ENCODE measurements at regions not wholly inside any gene's neighbourhood (a gene's known extent, or its start where the extent isn't known, plus 50 kb on each side); places are given as distances from the start of the nearest gene placed in this dataset.

DNA sequence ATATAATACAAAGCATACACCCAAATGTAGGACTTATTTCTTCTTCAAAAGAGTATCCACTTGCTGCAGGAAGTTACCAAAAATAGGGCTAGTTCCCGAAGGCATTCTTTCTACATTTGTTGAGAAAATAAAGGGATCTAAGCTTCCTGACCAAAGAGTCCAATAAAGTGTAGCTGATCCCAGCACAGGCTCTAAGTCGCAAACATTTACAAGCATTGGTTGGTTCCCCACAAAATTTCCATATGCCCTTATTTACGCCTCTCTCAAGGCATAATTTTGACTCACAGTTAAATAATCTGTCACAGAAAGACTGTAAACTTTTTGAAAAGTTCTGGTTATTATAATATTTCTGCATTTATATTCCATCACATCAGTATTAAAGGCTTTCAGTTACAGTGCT is 1520.1 kb upstream of the ZEB2 start:
- in situ Hi-C loops (cut with MboI; ENCODE audit: low sequenced_read_pairs), result no loop called here

GRCh38 chr2:146038014-146038413 is 1518.1 kb upstream of the ZEB2 start:
- in situ Hi-C loops (cut with MboI; ENCODE audit: low sequenced_read_pairs), result no loop called here

- in situ Hi-C loops (cut with MboI; ENCODE audit: low sequenced_read_pairs), result no loop called here
Observed at GRCh38 chr2:146037334-146037870, 1517.5 kb upstream of the ZEB2 start.

DNA sequence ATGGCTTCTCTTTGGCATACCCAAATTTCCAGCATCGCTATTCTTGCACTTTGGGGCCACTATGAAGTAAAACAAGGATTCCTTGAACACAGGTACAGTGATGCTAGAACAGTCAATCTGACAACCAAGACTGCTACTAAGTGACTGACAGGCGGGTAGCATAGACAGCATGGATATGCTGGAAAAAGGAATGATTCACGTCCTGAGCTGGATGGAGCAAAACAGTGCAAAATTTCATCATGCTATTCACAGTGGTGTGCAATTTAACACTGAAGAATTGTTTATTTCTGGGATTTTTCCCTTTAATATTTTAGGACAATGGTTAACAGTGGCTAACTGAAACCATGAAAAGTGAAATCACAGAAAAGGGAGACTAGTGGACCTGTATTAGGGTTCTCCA is 1511.2 kb upstream of the ZEB2 start:
- in situ Hi-C loops (cut with MboI; ENCODE audit: low sequenced_read_pairs), result no loop called here

DNA sequence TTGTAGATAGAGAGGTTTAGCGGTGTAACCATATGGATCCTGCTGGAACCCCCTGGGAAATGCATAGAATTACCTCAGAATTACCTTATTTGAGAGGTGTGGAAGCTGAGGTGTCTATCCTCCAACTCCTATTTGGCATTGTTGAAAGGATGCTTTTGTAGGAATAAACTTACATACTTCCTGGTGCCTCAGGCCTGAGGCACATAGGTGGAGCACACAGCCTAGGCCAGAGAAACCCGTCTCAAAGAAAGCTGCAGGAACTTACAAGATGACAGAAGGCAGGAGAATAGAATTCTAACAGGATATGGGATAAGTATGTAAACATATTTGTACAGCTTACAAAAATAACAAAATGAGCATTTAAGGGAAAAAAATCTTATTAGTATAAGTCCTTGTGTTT is 1507.2 kb upstream of the ZEB2 start:
- in situ Hi-C loops (cut with MboI; ENCODE audit: low sequenced_read_pairs), result no loop called here

DNA sequence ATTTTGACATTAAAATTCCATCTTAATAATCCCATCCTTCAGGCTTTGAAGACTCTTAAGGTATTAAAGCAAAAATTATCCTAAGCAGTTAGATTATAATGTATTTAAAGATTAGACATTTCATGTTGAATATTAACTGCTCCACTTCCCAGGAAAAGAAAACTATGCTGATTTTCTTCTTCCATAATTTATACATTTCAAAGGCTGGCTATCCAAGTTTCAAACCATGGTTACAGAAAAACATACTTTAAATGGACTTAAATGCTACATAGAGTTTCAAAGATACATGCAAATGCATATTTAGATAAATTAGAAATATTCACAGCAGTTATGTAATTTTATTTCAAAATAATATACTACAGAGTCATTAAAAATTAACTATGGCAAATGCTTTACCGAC is 1505.6 kb upstream of the ZEB2 start:
- in situ Hi-C loops (cut with MboI; ENCODE audit: low sequenced_read_pairs), result no loop called here

- in situ Hi-C loops (cut with MboI; ENCODE audit: low sequenced_read_pairs), result no loop called here
Observed at GRCh38 chr2:146024212-146024743, 1504.4 kb upstream of the ZEB2 start.

- in situ Hi-C loops (cut with MboI; ENCODE audit: low sequenced_read_pairs), result no loop called here
Observed at GRCh38 chr2:146004462-146004861, 1484.5 kb upstream of the ZEB2 start.

GRCh38 chr2:146003337-146003736 is 1483.4 kb upstream of the ZEB2 start:
- in situ Hi-C loops (cut with MboI; ENCODE audit: low sequenced_read_pairs), result no loop called here

DNA sequence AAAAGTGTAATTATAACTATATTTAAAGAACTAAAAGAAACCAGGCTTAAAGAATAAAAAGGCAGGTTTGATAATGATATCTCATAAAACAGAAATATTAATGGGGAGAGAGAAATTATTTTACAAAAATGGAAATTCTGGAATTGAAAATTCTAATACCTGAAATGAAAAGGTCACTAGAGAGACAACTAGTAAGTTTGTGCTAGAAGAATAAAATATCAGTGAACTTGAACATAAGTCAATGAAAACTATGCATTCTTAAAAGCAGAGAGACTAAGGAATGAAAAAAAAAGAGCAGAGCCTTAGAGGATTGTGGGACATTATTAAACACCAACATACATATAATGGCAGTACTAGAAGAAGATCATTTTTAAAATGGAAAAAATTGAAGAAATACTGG is 1475.0 kb upstream of the ZEB2 start:
- in situ Hi-C loops (cut with MboI; ENCODE audit: low sequenced_read_pairs), result no loop called here

DNA sequence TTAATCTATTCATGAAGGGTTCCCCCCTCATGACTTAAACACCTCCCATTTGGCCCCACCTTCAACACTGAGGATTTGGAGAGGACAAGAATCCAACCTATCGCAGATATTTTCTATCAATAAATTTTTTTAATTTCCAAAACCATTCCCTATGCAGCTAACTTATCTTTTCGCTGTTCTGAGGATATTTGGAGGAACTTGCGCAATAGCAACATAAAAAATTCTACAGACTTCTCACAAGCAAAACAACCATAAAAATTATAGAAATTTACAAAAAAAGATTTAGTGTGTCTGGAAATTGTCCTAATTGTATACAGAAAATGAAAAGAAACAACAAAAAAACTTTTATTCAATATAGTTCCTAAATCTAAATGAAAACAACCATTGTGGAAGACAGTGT is 1472.7 kb upstream of the ZEB2 start:
- in situ Hi-C loops (cut with MboI; ENCODE audit: low sequenced_read_pairs), result no loop called here

DNA sequence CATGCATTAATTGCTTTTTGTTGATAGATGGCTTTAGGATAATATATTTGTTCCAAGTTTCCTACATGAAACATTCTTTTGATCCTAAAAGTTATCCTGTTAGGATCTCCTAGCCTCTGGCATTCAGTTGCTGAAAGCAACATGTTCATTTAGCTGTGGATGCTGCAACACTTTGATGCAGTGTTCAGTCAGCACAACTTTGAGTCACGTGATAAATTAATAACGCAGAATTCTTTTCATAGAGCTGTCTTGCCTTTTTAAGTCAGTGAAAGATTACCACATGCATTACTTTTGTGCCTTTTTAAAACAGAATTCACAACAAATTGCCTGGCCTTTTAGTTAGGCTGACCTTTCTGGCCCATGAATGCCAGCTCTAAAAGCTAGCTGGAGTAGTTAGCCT is 1467.9 kb upstream of the ZEB2 start:
- in situ Hi-C loops (cut with MboI; ENCODE audit: low sequenced_read_pairs), result no loop called here

- in situ Hi-C loops (cut with MboI; ENCODE audit: low sequenced_read_pairs), result no loop called here
Observed at GRCh38 chr2:145985517-145985916, 1465.6 kb upstream of the ZEB2 start.

- in situ Hi-C loops (cut with MboI; ENCODE audit: low sequenced_read_pairs), result no loop called here
Observed at GRCh38 chr2:145984580-145984979, 1464.7 kb upstream of the ZEB2 start.

DNA sequence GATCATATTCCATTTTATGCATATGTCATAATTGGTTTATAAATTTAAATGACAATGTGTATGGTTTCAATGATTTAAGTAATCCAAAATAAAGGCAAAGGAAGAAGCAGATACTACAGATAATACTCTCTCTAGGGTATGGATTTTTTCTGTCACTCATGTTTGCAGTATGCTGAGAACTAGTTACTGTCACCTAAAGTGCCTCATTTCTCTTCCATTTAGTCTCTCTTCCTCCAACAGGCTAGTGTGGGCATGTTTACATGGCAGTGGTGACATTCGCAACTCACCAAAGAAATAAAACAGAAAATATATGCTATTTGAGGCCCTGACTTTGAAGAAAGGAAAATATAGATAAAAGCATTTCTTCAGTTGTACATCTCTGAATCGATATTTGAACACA is 1460.4 kb upstream of the ZEB2 start:
- in situ Hi-C loops (cut with MboI; ENCODE audit: low sequenced_read_pairs), result no loop called here

- in situ Hi-C loops (cut with MboI; ENCODE audit: low sequenced_read_pairs), result no loop called here
Observed at GRCh38 chr2:145975406-145975805, 1455.5 kb upstream of the ZEB2 start.

DNA sequence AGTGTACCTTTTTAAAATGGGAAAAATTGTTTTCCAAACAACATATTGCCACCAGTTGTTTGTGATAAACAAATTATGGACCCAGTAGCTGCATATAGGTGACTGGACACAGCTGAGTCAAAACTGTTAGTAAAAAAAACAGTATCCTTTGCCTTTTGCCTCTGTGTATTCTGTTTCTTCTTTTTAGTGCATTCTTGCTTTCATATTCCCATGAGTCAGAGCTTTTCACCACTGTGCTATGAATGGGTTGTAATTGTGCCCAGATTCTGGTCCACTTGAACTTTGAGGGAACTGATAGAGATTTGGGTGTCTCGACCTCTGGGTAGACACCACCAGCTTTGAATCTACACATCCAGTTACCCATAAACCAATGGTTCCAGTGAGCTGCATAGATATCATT is 1441.9 kb upstream of the ZEB2 start:
- in situ Hi-C loops (cut with MboI; ENCODE audit: low sequenced_read_pairs), result no loop called here

- in situ Hi-C loops (cut with MboI; ENCODE audit: low sequenced_read_pairs), result no loop called here
Observed at GRCh38 chr2:145960479-145961163, 1440.7 kb upstream of the ZEB2 start.

DNA sequence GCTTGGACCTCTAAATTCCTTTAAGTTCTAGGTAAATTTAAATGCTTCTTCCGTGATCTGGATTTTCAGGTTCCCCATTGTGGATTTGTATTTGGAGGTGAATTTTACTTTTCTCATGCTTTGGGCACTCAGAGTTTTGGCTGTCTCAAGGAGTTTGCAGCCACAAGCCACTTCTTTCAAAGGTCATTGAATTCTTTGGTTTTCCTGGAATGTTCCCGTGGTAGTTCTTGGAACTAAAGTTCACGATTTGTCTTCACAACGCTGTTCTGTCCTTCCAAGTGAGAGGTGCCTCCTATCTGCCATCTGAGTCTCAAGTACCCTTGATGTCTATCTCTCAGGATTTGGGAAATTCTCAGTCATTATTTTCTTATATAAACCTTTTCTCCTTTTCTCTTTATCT is 1438.7 kb upstream of the ZEB2 start:
- in situ Hi-C loops (cut with MboI; ENCODE audit: low sequenced_read_pairs), result no loop called here

DNA sequence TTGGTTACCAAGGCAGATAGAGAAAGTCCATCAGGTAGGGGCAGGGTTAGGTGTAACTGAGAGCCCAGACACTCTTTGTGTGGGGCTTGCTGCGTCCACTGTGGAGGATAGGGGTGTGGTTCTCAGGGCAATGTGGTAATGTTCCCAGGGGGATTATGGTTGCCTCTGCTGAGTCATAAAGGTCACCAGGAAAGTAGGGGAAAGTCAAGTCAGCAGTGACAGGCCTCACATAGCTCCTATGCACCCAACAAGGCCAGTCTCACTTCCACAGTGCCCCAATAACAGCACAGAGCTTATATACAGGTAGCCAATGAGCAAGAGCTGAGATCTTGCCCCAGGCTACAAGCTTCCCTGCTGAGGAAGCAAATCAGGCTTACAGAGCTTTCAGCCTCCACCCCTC is 1438.0 kb upstream of the ZEB2 start:
- in situ Hi-C loops (cut with MboI; ENCODE audit: low sequenced_read_pairs), result no loop called here

GRCh38 chr2:145939949-145940348 is 1420.0 kb upstream of the ZEB2 start:
- in situ Hi-C loops (cut with MboI; ENCODE audit: low sequenced_read_pairs), result no loop called here

DNA sequence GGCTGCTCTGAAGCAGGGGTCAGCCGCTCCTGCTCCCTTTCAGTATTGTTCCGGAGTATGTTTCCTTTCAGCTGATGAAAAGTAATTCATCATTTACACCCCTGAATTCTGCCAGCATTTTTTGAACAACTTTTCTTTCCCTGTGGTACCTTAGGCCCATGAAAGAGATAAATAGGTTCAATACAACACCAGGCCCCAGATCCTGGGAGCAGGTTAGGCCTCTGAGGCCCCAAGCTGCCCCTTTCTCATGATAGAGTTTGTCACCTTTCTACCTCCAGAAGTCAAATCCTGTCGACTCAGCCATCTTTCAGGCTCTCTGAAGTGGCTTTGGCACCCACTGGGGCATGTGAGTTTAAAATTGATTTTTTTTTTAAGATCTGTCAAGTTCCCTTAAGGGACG is 1415.1 kb upstream of the ZEB2 start:
- in situ Hi-C loops (cut with MboI; ENCODE audit: low sequenced_read_pairs), result no loop called here
